ENCODE measurements at regions not wholly inside any gene's neighbourhood (a gene's known extent, or its start where the extent isn't known, plus 50 kb on each side); places are given as distances from the start of the nearest gene placed in this dataset.

DNA sequence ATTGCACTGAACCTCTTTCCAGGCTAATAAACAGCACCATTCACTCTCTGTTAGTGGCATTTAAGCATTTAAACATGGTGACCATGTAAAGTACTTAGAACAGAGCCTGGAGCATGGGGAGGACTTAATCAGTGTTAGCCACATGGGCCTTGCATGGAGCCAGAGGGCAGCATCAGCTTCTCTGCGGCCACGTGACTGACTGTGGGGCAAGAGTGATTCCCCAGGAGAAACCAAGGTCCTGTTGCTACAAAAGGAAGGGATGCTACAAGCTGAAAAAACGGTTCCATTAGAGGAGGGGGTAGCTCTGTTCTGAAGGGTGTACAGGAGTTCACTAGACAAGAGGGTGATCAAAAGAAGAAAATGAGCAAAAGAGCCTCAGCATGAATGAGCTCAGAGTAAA, 256.8 kb downstream of the MATN1 start:
- H3K4me2 ChIP-seq = no peak overlapping the region
- no peak overlapping the region for H3K4me3 Mint-ChIP-seq
- H3K79me2 ChIP-seq (ENCODE audit: low read depth) = no peaks in the 10 kb centered on the region
- H3K27ac Mint-ChIP-seq = no peak overlapping the region
- no peak overlapping the region for H3K4me3 ChIP-seq
- H3K9me3 Mint-ChIP-seq = no peaks in the 10 kb centered on the region
- H2AFZ ChIP-seq (replicated peaks) = no peak overlapping the region
- H4K20me1 ChIP-seq (ENCODE audit: low read depth) = no peaks in the 10 kb centered on the region
- H3K4me1 ChIP-seq = no peaks in the 10 kb centered on the region
- no peaks in the 10 kb centered on the region for H3K27me3 ChIP-seq
- no peak overlapping the region for H3K27ac ChIP-seq
- DNase-seq (ENCODE audit: low spot score) = no peak
- H3F3A ChIP-seq (ENCODE audit: low read depth) = no peaks in the 10 kb centered on the region
- H3K27me3 Mint-ChIP-seq (ENCODE audit: insufficient read depth, low read depth) = no peaks in the 10 kb centered on the region
- no peaks in the 10 kb centered on the region for H3K36me3 Mint-ChIP-seq
- H3K4me1 Mint-ChIP-seq = no peaks in the 10 kb centered on the region
- H3K36me3 ChIP-seq = no peaks in the 10 kb centered on the region
- TF ChIP-seq, protein P1, sequence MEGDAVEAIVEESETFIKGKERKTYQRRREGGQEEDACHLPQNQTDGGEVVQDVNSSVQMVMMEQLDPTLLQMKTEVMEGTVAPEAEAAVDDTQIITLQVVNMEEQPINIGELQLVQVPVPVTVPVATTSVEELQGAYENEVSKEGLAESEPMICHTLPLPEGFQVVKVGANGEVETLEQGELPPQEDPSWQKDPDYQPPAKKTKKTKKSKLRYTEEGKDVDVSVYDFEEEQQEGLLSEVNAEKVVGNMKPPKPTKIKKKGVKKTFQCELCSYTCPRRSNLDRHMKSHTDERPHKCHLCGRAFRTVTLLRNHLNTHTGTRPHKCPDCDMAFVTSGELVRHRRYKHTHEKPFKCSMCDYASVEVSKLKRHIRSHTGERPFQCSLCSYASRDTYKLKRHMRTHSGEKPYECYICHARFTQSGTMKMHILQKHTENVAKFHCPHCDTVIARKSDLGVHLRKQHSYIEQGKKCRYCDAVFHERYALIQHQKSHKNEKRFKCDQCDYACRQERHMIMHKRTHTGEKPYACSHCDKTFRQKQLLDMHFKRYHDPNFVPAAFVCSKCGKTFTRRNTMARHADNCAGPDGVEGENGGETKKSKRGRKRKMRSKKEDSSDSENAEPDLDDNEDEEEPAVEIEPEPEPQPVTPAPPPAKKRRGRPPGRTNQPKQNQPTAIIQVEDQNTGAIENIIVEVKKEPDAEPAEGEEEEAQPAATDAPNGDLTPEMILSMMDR (IDR thresholded peaks at IDR 0.05) = no peak
- no peak for TF ChIP-seq EZH2 (IDR thresholded peaks at IDR 0.05)
- no peak for TF ChIP-seq EZH2phosphoT487 (IDR thresholded peaks at IDR 0.05)
- H3K9ac ChIP-seq = no peak overlapping the region
- no peaks in the 10 kb centered on the region for H3K9me3 ChIP-seq (ENCODE audit: low read depth)

DNA sequence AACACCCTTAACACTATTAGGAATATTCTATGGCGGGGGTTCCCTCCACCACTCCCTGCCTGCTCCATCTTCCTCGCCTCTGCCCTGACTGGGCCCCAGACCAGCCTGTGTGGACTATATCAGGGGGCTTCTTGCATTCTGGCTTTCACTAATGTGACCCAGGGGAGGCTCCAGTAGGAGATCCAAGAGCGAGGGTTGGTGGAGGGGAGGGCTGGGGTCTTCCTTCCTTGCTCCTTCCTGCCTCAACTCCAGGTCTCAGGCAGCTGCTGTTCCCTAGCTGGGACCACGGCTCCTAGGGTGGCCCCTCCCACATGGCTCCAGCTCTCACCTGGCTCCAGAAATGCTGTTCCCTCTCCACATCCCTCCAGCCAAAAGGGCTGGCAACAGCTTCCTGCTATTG, 257.4 kb downstream of the MATN1 start:
- Histone ChIP-seq H3F3A (ENCODE audit: low read depth) (no peaks in the 10 kb centered on the region), H4K20me1 (ENCODE audit: low read depth) (no peaks in the 10 kb centered on the region), H3K79me2 (ENCODE audit: low read depth) (no peaks in the 10 kb centered on the region), H3K9ac (no peak overlapping the region), H3K4me3 (no peak overlapping the region), H3K4me2 (no peak overlapping the region), H3K36me3 (no peaks in the 10 kb centered on the region), H3K9me3 (ENCODE audit: low read depth) (no peaks in the 10 kb centered on the region), H3K27me3 (no peaks in the 10 kb centered on the region), H3K27ac (no peak overlapping the region), H3K4me1 (no peaks in the 10 kb centered on the region), H2AFZ (replicated peaks) (no peak overlapping the region)
- H3K36me3 Mint-ChIP-seq = no peaks in the 10 kb centered on the region
- TF ChIP-seq, protein P1 (IDR thresholded peaks at IDR 0.05) = no peak
- no peak for TF ChIP-seq EZH2 (IDR thresholded peaks at IDR 0.05)
- no peak for TF ChIP-seq EZH2phosphoT487 (IDR thresholded peaks at IDR 0.05)
- no peak for DNase-seq (ENCODE audit: low spot score)
- H3K4me3 Mint-ChIP-seq = no peak overlapping the region
- peaks cover 1% of the 10 kb centered on the region for H3K27me3 Mint-ChIP-seq (ENCODE audit: insufficient read depth, low read depth)
- H3K4me1 Mint-ChIP-seq = no peaks in the 10 kb centered on the region
- no peaks in the 10 kb centered on the region for H3K9me3 Mint-ChIP-seq
- no peak overlapping the region for H3K27ac Mint-ChIP-seq

DNA sequence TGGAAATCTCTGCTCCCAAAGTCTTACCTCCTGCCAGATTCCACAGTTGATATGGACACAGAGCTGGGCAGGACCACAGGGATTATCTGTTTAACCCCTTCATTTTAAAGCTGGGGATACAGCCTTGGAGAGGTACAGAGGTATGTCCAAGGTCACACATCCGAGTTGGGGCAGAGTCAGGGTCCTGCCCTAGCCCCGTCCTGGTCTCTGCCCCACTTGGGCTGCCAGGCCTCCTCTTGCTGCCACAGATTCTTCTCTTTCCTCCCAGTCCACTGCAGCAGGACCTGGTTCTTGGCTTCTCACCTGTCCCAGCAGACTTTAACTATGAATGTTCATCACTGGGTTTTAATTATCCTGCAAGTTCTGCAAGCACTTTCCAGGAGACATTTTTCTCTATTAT, 258.3 kb downstream of the MATN1 start:
- Histone ChIP-seq H3K27me3 (no peaks in the 10 kb centered on the region), H3K4me2 (no peak overlapping the region), H4K20me1 (ENCODE audit: low read depth) (no peaks in the 10 kb centered on the region), H3K79me2 (ENCODE audit: low read depth) (no peaks in the 10 kb centered on the region), H3K4me3 (no peak overlapping the region), H3K4me1 (no peaks in the 10 kb centered on the region), H3K9ac (no peak overlapping the region), H3F3A (ENCODE audit: low read depth) (no peaks in the 10 kb centered on the region), H2AFZ (replicated peaks) (no peak overlapping the region), H3K9me3 (ENCODE audit: low read depth) (no peaks in the 10 kb centered on the region), H3K27ac (no peak overlapping the region), H3K36me3 (no peaks in the 10 kb centered on the region)
- Mint-ChIP-seq H3K27ac (no peak overlapping the region), H3K4me1 (no peaks in the 10 kb centered on the region), H3K36me3 (no peaks in the 10 kb centered on the region), H3K27me3 (ENCODE audit: insufficient read depth, low read depth) (peaks cover 4% of the 10 kb centered on the region), H3K9me3 (no peaks in the 10 kb centered on the region), H3K4me3 (no peak overlapping the region)
- TF ChIP-seq EZH2 (IDR thresholded peaks at IDR 0.05) (no peak), EZH2phosphoT487 (IDR thresholded peaks at IDR 0.05) (no peak)
- TF ChIP-seq, protein P1 (IDR thresholded peaks at IDR 0.05) = no peak
- no peak for DNase-seq (ENCODE audit: low spot score)

Data from neural progenitor cell (in vitro differentiated cells).